ENCODE measurements at regions not wholly inside any gene's neighbourhood (a gene's known extent, or its start where the extent isn't known, plus 50 kb on each side); places are given as distances from the start of the nearest gene placed in this dataset.

GRCh38 chr1:56218023-56218422, 361.3 kb downstream of the PLPP3 start:
- no peak for DNase-seq
- Histone ChIP-seq H3K79me2 (ENCODE audit: insufficient read depth) (no peaks in the 10 kb centered on the region), H3K4me3 (no peak overlapping the region), H3K9me2 (ENCODE audit: insufficient read depth) (no peaks in the 10 kb centered on the region), H3K27ac (no peak overlapping the region), H3K27me3 (replicated peaks; ENCODE audit: insufficient read depth) (no peaks in the 10 kb centered on the region), H4K20me1 (ENCODE audit: insufficient read depth) (no peaks in the 10 kb centered on the region), H3K4me1 (ENCODE audit: insufficient read depth) (peaks cover 9% of the 10 kb centered on the region; the same call in 1 of the 2 replicates), H3K36me3 (ENCODE audit: low read depth) (no peaks in the 10 kb centered on the region), H3K4me2 (ENCODE audit: unreplicated experiment) (no peak overlapping the region), H3K9ac (no peak overlapping the region), H3K9me3 (ENCODE audit: low read depth) (no peaks in the 10 kb centered on the region), H2AFZ (no peak overlapping the region), H3F3A (ENCODE audit: insufficient read depth) (peaks cover 11% of the 10 kb centered on the region; the same call in 1 of the 2 replicates)
- in situ Hi-C loops (cut with MboI), result no loop called here
- WGBS, 2 experiments (ENCODE audit: low coverage in 1 of 2, low lambda C conversion rate in 2 of 2, missing lambda C conversion rate in 2 of 2), result 89 to 93% methylated on average over 4 of the region's 4 CpGs
- TF ChIP-seq EZH2 (IDR thresholded peaks at IDR 0.05; ENCODE audit: insufficient read depth, poor library complexity, severe bottlenecking), result no peak
- TF ChIP-seq EZH2phosphoT487 (IDR thresholded peaks at IDR 0.05; ENCODE audit: insufficient read depth, low read depth), result no peak

GRCh38 chr1:56216218-56216617, 363.1 kb downstream of the PLPP3 start:
- peak overlapping the region; percentile 13; the same call in 1 of the 2 replicates for H3K27ac ChIP-seq
- no peak overlapping the region; the same call in 1 of the 2 replicates for H3K9ac ChIP-seq
- DNase-seq, result peak; percentile 84
- in situ Hi-C loops (cut with MboI), result no loop called here
- WGBS, 2 experiments (ENCODE audit: low coverage in 1 of 2, low lambda C conversion rate in 2 of 2, missing lambda C conversion rate in 2 of 2), result 9 to 12% methylated on average over 4 of the region's 4 CpGs
- no peaks in the 10 kb centered on the region for H3K36me3 ChIP-seq (ENCODE audit: low read depth)
- no peaks in the 10 kb centered on the region for H3K9me2 ChIP-seq (ENCODE audit: insufficient read depth)
- H3K4me2 ChIP-seq (ENCODE audit: unreplicated experiment), result peak overlapping the region; percentile 13
- TF ChIP-seq EZH2phosphoT487 (IDR thresholded peaks at IDR 0.05; ENCODE audit: insufficient read depth, low read depth) (no peak), EZH2 (IDR thresholded peaks at IDR 0.05; ENCODE audit: insufficient read depth, poor library complexity, severe bottlenecking) (no peak)
- no peaks in the 10 kb centered on the region for H3K9me3 ChIP-seq (ENCODE audit: low read depth)
- H3F3A ChIP-seq (ENCODE audit: insufficient read depth), result peaks cover 11% of the 10 kb centered on the region; the same call in 1 of the 2 replicates
- H3K4me3 ChIP-seq, result no peak overlapping the region
- H3K27me3 ChIP-seq (replicated peaks; ENCODE audit: insufficient read depth), result no peaks in the 10 kb centered on the region
- H3K79me2 ChIP-seq (ENCODE audit: insufficient read depth), result no peaks in the 10 kb centered on the region
- H4K20me1 ChIP-seq (ENCODE audit: insufficient read depth), result no peaks in the 10 kb centered on the region
- H3K4me1 ChIP-seq (ENCODE audit: insufficient read depth), result peaks cover 9% of the 10 kb centered on the region; the same call in 1 of the 2 replicates
- H2AFZ ChIP-seq, result no peak overlapping the region

GRCh38 chr1:56215771-56216170, 363.6 kb downstream of the PLPP3 start:
- Histone ChIP-seq H3K9me3 (ENCODE audit: low read depth) (no peaks in the 10 kb centered on the region), H3K4me3 (no peak overlapping the region), H3K9me2 (ENCODE audit: insufficient read depth) (no peaks in the 10 kb centered on the region), H3K27me3 (replicated peaks; ENCODE audit: insufficient read depth) (no peaks in the 10 kb centered on the region), H3F3A (ENCODE audit: insufficient read depth) (peaks cover 11% of the 10 kb centered on the region; the same call in 1 of the 2 replicates), H3K36me3 (ENCODE audit: low read depth) (no peaks in the 10 kb centered on the region), H3K9ac (no peak overlapping the region; the same call in 1 of the 2 replicates), H4K20me1 (ENCODE audit: insufficient read depth) (no peaks in the 10 kb centered on the region), H3K4me1 (ENCODE audit: insufficient read depth) (peaks cover 9% of the 10 kb centered on the region; the same call in 1 of the 2 replicates), H3K4me2 (ENCODE audit: unreplicated experiment) (peak overlapping the region; percentile 13), H3K27ac (peak overlapping the region; percentile 13; the same call in 1 of the 2 replicates), H3K79me2 (ENCODE audit: insufficient read depth) (no peaks in the 10 kb centered on the region), H2AFZ (no peak overlapping the region)
- WGBS, 2 experiments (ENCODE audit: low coverage in 1 of 2, low lambda C conversion rate in 2 of 2, missing lambda C conversion rate in 2 of 2), result 15 to 22% methylated on average over 4 of the region's 4 CpGs
- peak; percentile 68 for DNase-seq
- TF ChIP-seq EZH2 (IDR thresholded peaks at IDR 0.05; ENCODE audit: insufficient read depth, poor library complexity, severe bottlenecking), result no peak
- no peak for TF ChIP-seq EZH2phosphoT487 (IDR thresholded peaks at IDR 0.05; ENCODE audit: insufficient read depth, low read depth)
- in situ Hi-C loops (cut with MboI), result no loop called here

GRCh38 chr1:56215086-56215485, 364.3 kb downstream of the PLPP3 start:
- H3K9ac ChIP-seq, result no peak overlapping the region
- peaks cover 9% of the 10 kb centered on the region; the same call in 1 of the 2 replicates for H3K4me1 ChIP-seq (ENCODE audit: insufficient read depth)
- H3K27me3 ChIP-seq (replicated peaks; ENCODE audit: insufficient read depth), result no peaks in the 10 kb centered on the region
- TF ChIP-seq EZH2 (IDR thresholded peaks at IDR 0.05; ENCODE audit: insufficient read depth, poor library complexity, severe bottlenecking), result no peak
- TF ChIP-seq EZH2phosphoT487 (IDR thresholded peaks at IDR 0.05; ENCODE audit: insufficient read depth, low read depth), result no peak
- no peaks in the 10 kb centered on the region for H3K9me3 ChIP-seq (ENCODE audit: low read depth)
- WGBS, 2 experiments (ENCODE audit: low coverage in 1 of 2, low lambda C conversion rate in 2 of 2, missing lambda C conversion rate in 2 of 2), result 71 to 78% methylated on average over 3 of the region's 3 CpGs
- no peaks in the 10 kb centered on the region for H3K9me2 ChIP-seq (ENCODE audit: insufficient read depth)
- no peak for DNase-seq
- no peak overlapping the region for H2AFZ ChIP-seq
- in situ Hi-C loops (cut with MboI), result no loop called here
- H3K36me3 ChIP-seq (ENCODE audit: low read depth), result no peaks in the 10 kb centered on the region
- H3K4me3 ChIP-seq, result no peak overlapping the region
- no peak overlapping the region for H3K4me2 ChIP-seq (ENCODE audit: unreplicated experiment)
- H3K79me2 ChIP-seq (ENCODE audit: insufficient read depth), result no peaks in the 10 kb centered on the region
- H3K27ac ChIP-seq, result no peak overlapping the region
- H4K20me1 ChIP-seq (ENCODE audit: insufficient read depth), result no peaks in the 10 kb centered on the region
- H3F3A ChIP-seq (ENCODE audit: insufficient read depth), result peaks cover 11% of the 10 kb centered on the region; the same call in 1 of the 2 replicates

- no peaks in the 10 kb centered on the region for H3K79me2 ChIP-seq (ENCODE audit: insufficient read depth)
- H3K9ac ChIP-seq, result no peak overlapping the region
- peaks cover 11% of the 10 kb centered on the region; the same call in 1 of the 2 replicates for H3F3A ChIP-seq (ENCODE audit: insufficient read depth)
- H3K27ac ChIP-seq, result no peak overlapping the region
- H3K4me2 ChIP-seq (ENCODE audit: unreplicated experiment), result no peak overlapping the region
- H3K9me2 ChIP-seq (ENCODE audit: insufficient read depth), result no peaks in the 10 kb centered on the region
- no peak overlapping the region for H2AFZ ChIP-seq
- H4K20me1 ChIP-seq (ENCODE audit: insufficient read depth), result no peaks in the 10 kb centered on the region
- TF ChIP-seq EZH2 (IDR thresholded peaks at IDR 0.05; ENCODE audit: insufficient read depth, poor library complexity, severe bottlenecking) (no peak), EZH2phosphoT487 (IDR thresholded peaks at IDR 0.05; ENCODE audit: insufficient read depth, low read depth) (no peak)
- H3K27me3 ChIP-seq (replicated peaks; ENCODE audit: insufficient read depth), result no peaks in the 10 kb centered on the region
- H3K4me3 ChIP-seq, result no peak overlapping the region
- in situ Hi-C loops (cut with MboI), result no loop called here
- H3K36me3 ChIP-seq (ENCODE audit: low read depth), result no peaks in the 10 kb centered on the region
- H3K4me1 ChIP-seq (ENCODE audit: insufficient read depth), result peaks cover 9% of the 10 kb centered on the region; the same call in 1 of the 2 replicates
- no peaks in the 10 kb centered on the region for H3K9me3 ChIP-seq (ENCODE audit: low read depth)
- no peak for DNase-seq
These were observed 366.3 kb downstream of the PLPP3 start for GRCh38 chr1:56213068-56213467.
